B cell (primary cell): ENCODE measurements at regions not wholly inside any gene's neighbourhood (a gene's known extent, or its start where the extent isn't known, plus 50 kb on each side); places are given as distances from the start of the nearest gene placed in this dataset.

ENCODE experiments used
- CTCF ChIP-seq: fragments of 200-600 bp; IDR thresholded peaks from one replicate; pipeline ENCODE4 v1.8.0; 2022; ENCODE audit warnings: antibody characterized with exemption, mild to moderate bottlenecking
- EZH2 ChIP-seq: IDR thresholded peaks from 2 replicates; pipeline ENCODE4 v1.6.1; 2012; ENCODE audit warnings: borderline replicate concordance, low read depth, mild to moderate bottlenecking, moderate library complexity, low read length; ENCODE audit not compliant: insufficient read depth, poor library complexity, severe bottlenecking

DNA sequence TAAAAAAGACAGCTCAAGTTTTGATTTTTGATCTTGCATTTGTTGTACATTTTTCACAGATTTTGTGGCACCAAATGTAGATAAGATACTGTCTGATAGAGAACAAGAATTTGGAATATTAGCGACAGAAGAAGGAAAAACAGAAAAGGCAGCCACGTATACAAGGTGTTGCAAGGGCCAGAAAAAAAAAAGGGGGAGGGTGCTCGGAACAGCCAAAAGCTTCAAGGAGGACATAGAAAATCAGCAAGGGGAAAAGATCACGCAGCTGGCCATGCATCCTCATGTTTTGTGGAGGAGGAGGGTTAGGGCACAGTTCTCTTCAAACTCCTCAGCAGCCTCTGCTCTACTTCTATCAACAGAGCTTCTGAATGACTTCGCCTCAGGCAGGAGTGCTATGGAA, 80.7 kb upstream of the MROH9 start:
- no peak for TF ChIP-seq CTCF
- TF ChIP-seq EZH2 = no peak
